ENCODE measurements at regions not wholly inside any gene's neighbourhood (a gene's known extent, or its start where the extent isn't known, plus 50 kb on each side); places are given as distances from the start of the nearest gene placed in this dataset.

GRCh38 chrX:115378471-115378870, 89.0 kb downstream of the LUZP4 start:
- no peaks in the 10 kb centered on the region for H3K27me3 ChIP-seq (replicated peaks in 1 of 2; ENCODE audit: control insufficient read depth in 2 of 2, extremely low read depth in 1 of 2, insufficient read depth in 2 of 2, low read length in 1 of 2)
- no CpG with 5 or more reads among the region's 1 CpG for WGBS (ENCODE audit: insufficient coverage)
- peaks cover 0 to 30% of the 10 kb centered on the region in 2 donors for H3K27me3 Mint-ChIP-seq
- DNase-seq = no peak
- no peak overlapping the region for H3K27ac Mint-ChIP-seq
- no peaks in the 10 kb centered on the region for H3K36me3 Mint-ChIP-seq
- ChIA-PET POLR2A (no interaction called here), CTCF (no interaction called here)
- no peaks in the 10 kb centered on the region for H3K4me1 ChIP-seq (ENCODE audit: control insufficient read depth in 1 of 2, extremely low read depth in 1 of 2, insufficient read depth in 2 of 2, low read length in 2 of 2)
- no peak for ATAC-seq (replicated peaks in 1 of 4)
- no peaks in the 10 kb centered on the region for H3K9me3 Mint-ChIP-seq
- no peaks in the 10 kb centered on the region for H3K9me3 ChIP-seq
- no peak overlapping the region for H3K4me3 Mint-ChIP-seq
- H3K36me3 ChIP-seq (ENCODE audit: control insufficient read depth in 2 of 2, extremely low read depth in 1 of 2, insufficient read depth in 1 of 2, low read length in 1 of 2) = no peaks in the 10 kb centered on the region
- no peak overlapping the region for H3K27ac ChIP-seq (ENCODE audit: low read length)
- H3K4me1 Mint-ChIP-seq = no peaks in the 10 kb centered on the region
- no peak overlapping the region for H3K4me3 ChIP-seq (ENCODE audit: control insufficient read depth in 1 of 2, extremely low read depth in 1 of 2, low read length in 1 of 2)

- ChIA-PET POLR2A (no interaction called here), CTCF (no interaction called here)
- Mint-ChIP-seq H3K27me3 (peaks cover 0 to 18% of the 10 kb centered on the region in 2 donors), H3K27ac (no peak overlapping the region), H3K36me3 (no peaks in the 10 kb centered on the region), H3K9me3 (no peaks in the 10 kb centered on the region), H3K4me1 (no peaks in the 10 kb centered on the region), H3K4me3 (no peak overlapping the region)
- Histone ChIP-seq H3K4me3 (ENCODE audit: control insufficient read depth in 1 of 2, extremely low read depth in 1 of 2, low read length in 1 of 2) (no peak overlapping the region), H3K4me1 (ENCODE audit: control insufficient read depth in 1 of 2, extremely low read depth in 1 of 2, insufficient read depth in 2 of 2, low read length in 2 of 2) (no peaks in the 10 kb centered on the region), H3K9me3 (no peaks in the 10 kb centered on the region), H3K27ac (ENCODE audit: low read length) (no peak overlapping the region), H3K36me3 (ENCODE audit: control insufficient read depth in 2 of 2, extremely low read depth in 1 of 2, insufficient read depth in 1 of 2, low read length in 1 of 2) (no peaks in the 10 kb centered on the region), H3K27me3 (replicated peaks in 1 of 2; ENCODE audit: control insufficient read depth in 2 of 2, extremely low read depth in 1 of 2, insufficient read depth in 2 of 2, low read length in 1 of 2) (no peaks in the 10 kb centered on the region)
- ATAC-seq (replicated peaks in 1 of 4) (no peak), DNase-seq (no peak)
- WGBS (ENCODE audit: insufficient coverage) = no CpG with 5 or more reads among the region's 2 CpGs
Measured at GRCh38 chrX:115387327-115387726, 97.8 kb downstream of the LUZP4 start.

- Histone ChIP-seq H3K27ac (ENCODE audit: low read length) (no peak overlapping the region), H3K4me1 (ENCODE audit: control insufficient read depth in 1 of 2, extremely low read depth in 1 of 2, insufficient read depth in 2 of 2, low read length in 2 of 2) (no peaks in the 10 kb centered on the region), H3K4me3 (ENCODE audit: control insufficient read depth in 1 of 2, extremely low read depth in 1 of 2, low read length in 1 of 2) (no peak overlapping the region), H3K27me3 (replicated peaks in 1 of 2; ENCODE audit: control insufficient read depth in 2 of 2, extremely low read depth in 1 of 2, insufficient read depth in 2 of 2, low read length in 1 of 2) (no peaks in the 10 kb centered on the region), H3K9me3 (no peaks in the 10 kb centered on the region), H3K36me3 (ENCODE audit: control insufficient read depth in 2 of 2, extremely low read depth in 1 of 2, insufficient read depth in 1 of 2, low read length in 1 of 2) (no peaks in the 10 kb centered on the region)
- H3K4me1 Mint-ChIP-seq = no peaks in the 10 kb centered on the region
- H3K27me3 Mint-ChIP-seq = peaks cover 0 to 14% of the 10 kb centered on the region in 2 donors
- H3K9me3 Mint-ChIP-seq = no peaks in the 10 kb centered on the region
- no peak for ATAC-seq (replicated peaks in 1 of 4)
- ChIA-PET CTCF (no interaction called here), POLR2A (no interaction called here)
- no peak for DNase-seq
- no CpG with 5 or more reads among the region's 4 CpGs for WGBS (ENCODE audit: insufficient coverage)
- H3K27ac Mint-ChIP-seq = no peak overlapping the region
- H3K4me3 Mint-ChIP-seq = no peak overlapping the region
- H3K36me3 Mint-ChIP-seq = no peaks in the 10 kb centered on the region
Measured at GRCh38 chrX:115388879-115389278, 99.4 kb downstream of the LUZP4 start.

- no peak overlapping the region for H3K27ac Mint-ChIP-seq
- ChIA-PET CTCF (interaction anchor here in 1 of 2 donors (0.6 kb wide), 1 partner anchor 157 kb away, joined by 4 read pairs; no protein-coding TSS in a partner anchor), POLR2A (no interaction called here)
- Histone ChIP-seq H3K9me3 (no peaks in the 10 kb centered on the region), H3K36me3 (ENCODE audit: control insufficient read depth in 2 of 2, extremely low read depth in 1 of 2, insufficient read depth in 1 of 2, low read length in 1 of 2) (no peaks in the 10 kb centered on the region), H3K27ac (ENCODE audit: low read length) (no peak overlapping the region), H3K27me3 (replicated peaks in 1 of 2; ENCODE audit: control insufficient read depth in 2 of 2, extremely low read depth in 1 of 2, insufficient read depth in 2 of 2, low read length in 1 of 2) (no peaks in the 10 kb centered on the region), H3K4me3 (ENCODE audit: control insufficient read depth in 1 of 2, extremely low read depth in 1 of 2, low read length in 1 of 2) (no peak overlapping the region), H3K4me1 (ENCODE audit: control insufficient read depth in 1 of 2, extremely low read depth in 1 of 2, insufficient read depth in 2 of 2, low read length in 2 of 2) (no peaks in the 10 kb centered on the region)
- H3K4me1 Mint-ChIP-seq = no peaks in the 10 kb centered on the region
- H3K27me3 Mint-ChIP-seq = peaks cover 0 to 9% of the 10 kb centered on the region in 2 donors
- H3K36me3 Mint-ChIP-seq = no peaks in the 10 kb centered on the region
- no peak for ATAC-seq (replicated peaks in 1 of 4)
- H3K4me3 Mint-ChIP-seq = no peak overlapping the region
- DNase-seq = no peak
- no peaks in the 10 kb centered on the region for H3K9me3 Mint-ChIP-seq
- no CpG with 5 or more reads among the region's 3 CpGs for WGBS (ENCODE audit: insufficient coverage)
Measured at GRCh38 chrX:115390078-115390477, 100.6 kb downstream of the LUZP4 start.

- Histone ChIP-seq H3K4me1 (ENCODE audit: control insufficient read depth in 1 of 2, extremely low read depth in 1 of 2, insufficient read depth in 2 of 2, low read length in 2 of 2) (no peaks in the 10 kb centered on the region), H3K4me3 (ENCODE audit: control insufficient read depth in 1 of 2, extremely low read depth in 1 of 2, low read length in 1 of 2) (no peak overlapping the region), H3K9me3 (no peaks in the 10 kb centered on the region), H3K27me3 (replicated peaks in 1 of 2; ENCODE audit: control insufficient read depth in 2 of 2, extremely low read depth in 1 of 2, insufficient read depth in 2 of 2, low read length in 1 of 2) (no peaks in the 10 kb centered on the region), H3K36me3 (ENCODE audit: control insufficient read depth in 2 of 2, extremely low read depth in 1 of 2, insufficient read depth in 1 of 2, low read length in 1 of 2) (no peaks in the 10 kb centered on the region), H3K27ac (ENCODE audit: low read length) (no peak overlapping the region)
- H3K4me1 Mint-ChIP-seq = no peaks in the 10 kb centered on the region
- ChIA-PET CTCF (no interaction called here), POLR2A (no interaction called here)
- no peak for DNase-seq
- H3K27ac Mint-ChIP-seq = no peak overlapping the region
- no peak for ATAC-seq (replicated peaks in 1 of 4)
- H3K27me3 Mint-ChIP-seq = peaks cover 0 to 4% of the 10 kb centered on the region in 2 donors
- H3K36me3 Mint-ChIP-seq = no peaks in the 10 kb centered on the region
- H3K9me3 Mint-ChIP-seq = no peaks in the 10 kb centered on the region
- WGBS (ENCODE audit: insufficient coverage) = no CpG with 5 or more reads among the region's 2 CpGs
- H3K4me3 Mint-ChIP-seq = no peak overlapping the region
Measured at GRCh38 chrX:115392031-115392430, 102.5 kb downstream of the LUZP4 start.

GRCh38 chrX:115392871-115393270, 103.4 kb downstream of the LUZP4 start:
- Histone ChIP-seq H3K36me3 (ENCODE audit: control insufficient read depth in 2 of 2, extremely low read depth in 1 of 2, insufficient read depth in 1 of 2, low read length in 1 of 2) (no peaks in the 10 kb centered on the region), H3K27me3 (replicated peaks in 1 of 2; ENCODE audit: control insufficient read depth in 2 of 2, extremely low read depth in 1 of 2, insufficient read depth in 2 of 2, low read length in 1 of 2) (no peaks in the 10 kb centered on the region), H3K4me1 (ENCODE audit: control insufficient read depth in 1 of 2, extremely low read depth in 1 of 2, insufficient read depth in 2 of 2, low read length in 2 of 2) (no peaks in the 10 kb centered on the region), H3K4me3 (ENCODE audit: control insufficient read depth in 1 of 2, extremely low read depth in 1 of 2, low read length in 1 of 2) (no peak overlapping the region), H3K27ac (ENCODE audit: low read length) (no peak overlapping the region), H3K9me3 (no peaks in the 10 kb centered on the region)
- Mint-ChIP-seq H3K4me3 (no peak overlapping the region), H3K9me3 (no peaks in the 10 kb centered on the region), H3K4me1 (no peaks in the 10 kb centered on the region), H3K27me3 (peaks cover 0 to 5% of the 10 kb centered on the region in 2 donors), H3K27ac (no peak overlapping the region), H3K36me3 (no peaks in the 10 kb centered on the region)
- ChIA-PET CTCF (no interaction called here), POLR2A (no interaction called here)
- DNase-seq (no peak), ATAC-seq (replicated peaks in 1 of 4) (no peak)
- WGBS (ENCODE audit: insufficient coverage) = no CpG with 5 or more reads among the region's 1 CpG

GRCh38 chrX:115393271-115393670, 103.8 kb downstream of the LUZP4 start:
- no peaks in the 10 kb centered on the region for H3K36me3 Mint-ChIP-seq
- POLR2A ChIA-PET = no interaction called here
- CTCF ChIA-PET = interaction anchor here in 1 of 2 donors (0.6 kb wide), 1 partner anchor 300 kb away, joined by 6 read pairs; no protein-coding TSS in a partner anchor

More at GRCh38 chrX:115393271-115393670, 103.8 kb downstream of the LUZP4 start:
- Histone ChIP-seq H3K4me1 (ENCODE audit: control insufficient read depth in 1 of 2, extremely low read depth in 1 of 2, insufficient read depth in 2 of 2, low read length in 2 of 2) (no peaks in the 10 kb centered on the region), H3K27me3 (replicated peaks in 1 of 2; ENCODE audit: control insufficient read depth in 2 of 2, extremely low read depth in 1 of 2, insufficient read depth in 2 of 2, low read length in 1 of 2) (no peaks in the 10 kb centered on the region), H3K36me3 (ENCODE audit: control insufficient read depth in 2 of 2, extremely low read depth in 1 of 2, insufficient read depth in 1 of 2, low read length in 1 of 2) (no peaks in the 10 kb centered on the region), H3K9me3 (no peaks in the 10 kb centered on the region), H3K4me3 (ENCODE audit: control insufficient read depth in 1 of 2, extremely low read depth in 1 of 2, low read length in 1 of 2) (no peak overlapping the region), H3K27ac (ENCODE audit: low read length) (no peak overlapping the region)
- H3K27ac Mint-ChIP-seq = no peak overlapping the region
- H3K9me3 Mint-ChIP-seq = no peaks in the 10 kb centered on the region
- DNase-seq (no peak), ATAC-seq (replicated peaks in 1 of 4) (no peak)
- no peaks in the 10 kb centered on the region for H3K4me1 Mint-ChIP-seq
- H3K27me3 Mint-ChIP-seq = peaks cover 0 to 5% of the 10 kb centered on the region in 2 donors
- no peak overlapping the region for H3K4me3 Mint-ChIP-seq
- no CpG with 5 or more reads among the region's 1 CpG for WGBS (ENCODE audit: insufficient coverage)

All from T-cell (primary cell).